Astrocyte (in vitro differentiated cells and primary cell): ENCODE measurements at regions not wholly inside any gene's neighbourhood (a gene's known extent, or its start where the extent isn't known, plus 50 kb on each side); places are given as distances from the start of the nearest gene placed in this dataset.

ENCODE experiments used
- CTCF ChIP-seq: IDR thresholded peaks from 2 replicates; pipeline ENCODE4 v1.5.1; 2011; ENCODE audit warnings: low read depth, mild to moderate bottlenecking, inconsistent platforms, low read length, moderate library complexity; ENCODE audit not compliant: insufficient read depth
- EZH2 ChIP-seq: IDR thresholded peaks from 2 replicates; pipeline ENCODE4 v1.6.1; 2012; ENCODE audit warnings: mild to moderate bottlenecking, low read length, inconsistent platforms; ENCODE audit not compliant: insufficient read depth

GRCh38 chr22:47357493-47357892, 595.0 kb downstream of the TBC1D22A start:
- TF ChIP-seq CTCF (no peak), EZH2 (no peak)
